NCI-H1417 (cell line): ENCODE measurements at regions not wholly inside any gene's neighbourhood (a gene's known extent, or its start where the extent isn't known, plus 50 kb on each side); places are given as distances from the start of the nearest gene placed in this dataset.

ENCODE experiments used
- DNase-seq, 3 experiments: peaks; one replicate each; lab custom pipeline; 2025; lab: John Stamatoyannopoulos, UW

GRCh38 chr4:1542516-1543320 is 136.5 kb upstream of the NKX1-1 start:
- DNase-seq: no peak

GRCh38 chr4:1542226-1542490 is 135.9 kb upstream of the NKX1-1 start:
- no peak for DNase-seq

- no peak for DNase-seq
Observed at GRCh38 chr4:1541449-1542225, 135.4 kb upstream of the NKX1-1 start.

GRCh38 chr4:1540601-1541375 is 134.5 kb upstream of the NKX1-1 start:
- DNase-seq: no peak

- no peak for DNase-seq
Observed at GRCh38 chr4:1539859-1540600, 133.8 kb upstream of the NKX1-1 start.

GRCh38 chr4:1538941-1539772 is 132.9 kb upstream of the NKX1-1 start:
- no peak for DNase-seq

GRCh38 chr4:1538096-1538410 is 131.8 kb upstream of the NKX1-1 start:
- no peak for DNase-seq

GRCh38 chr4:1537410-1538095 is 131.3 kb upstream of the NKX1-1 start:
- no peak for DNase-seq

GRCh38 chr4:1536579-1537409 is 130.6 kb upstream of the NKX1-1 start:
- no peak for DNase-seq

GRCh38 chr4:1535926-1536578 is 129.8 kb upstream of the NKX1-1 start:
- no peak for DNase-seq

- no peak for DNase-seq
Observed at GRCh38 chr4:1534876-1535526, 128.8 kb upstream of the NKX1-1 start.

- peak in 1 of 3 experiments; percentile 45 for DNase-seq
Observed at GRCh38 chr4:1534095-1534872, 128.0 kb upstream of the NKX1-1 start.

- peak in 2 of 3 experiments; percentile 55 to 85 for DNase-seq
Observed at GRCh38 chr4:1533501-1534064, 127.3 kb upstream of the NKX1-1 start.

GRCh38 chr4:1532549-1533395 is 126.5 kb upstream of the NKX1-1 start:
- no peak for DNase-seq

- DNase-seq: no peak
Observed at GRCh38 chr4:1531683-1532548, 125.7 kb upstream of the NKX1-1 start.

- DNase-seq: no peak
Observed at GRCh38 chr4:1530356-1530755, 124.1 kb upstream of the NKX1-1 start.
